GM12892 (cell line): ENCODE measurements at regions not wholly inside any gene's neighbourhood (a gene's known extent, or its start where the extent isn't known, plus 50 kb on each side); places are given as distances from the start of the nearest gene placed in this dataset.

Source experiments
- POLR2A ChIP-seq: IDR thresholded peaks from 2 replicates; pipeline ENCODE4 v1.6.1; 2011; ENCODE audit warnings: low read depth, low read length, control low read depth
- POLR2AphosphoS5 ChIP-seq: IDR thresholded peaks from 2 replicates; pipeline ENCODE4 v1.6.1; 2011; ENCODE audit warnings: low read depth, low read length, control low read depth
- TAF1 ChIP-seq: IDR thresholded peaks from 2 replicates; pipeline ENCODE4 v1.6.1; 2011; ENCODE audit warnings: low read depth, mild to moderate bottlenecking, control low read depth, low read length, borderline replicate concordance

GRCh38 chr10:118926903-118927302 lies 102.6 kb upstream of the NANOS1 start:
- TF ChIP-seq POLR2A (no peak), TAF1 (no peak), POLR2AphosphoS5 (no peak)
